Activated CD8-positive, alpha-beta memory T cell treated with anti-CD3 and anti-CD28 coated beads for 4 hours (primary cell): ENCODE measurements at regions not wholly inside any gene's neighbourhood (a gene's known extent, or its start where the extent isn't known, plus 50 kb on each side); places are given as distances from the start of the nearest gene placed in this dataset.

Experiments
- DNase-seq, 2 donors: peaks; one replicate each; pipeline ENCODE4 v3.0.0-alpha.2; 2020; ENCODE audit warnings: low read depth in 2 of 2

DNA sequence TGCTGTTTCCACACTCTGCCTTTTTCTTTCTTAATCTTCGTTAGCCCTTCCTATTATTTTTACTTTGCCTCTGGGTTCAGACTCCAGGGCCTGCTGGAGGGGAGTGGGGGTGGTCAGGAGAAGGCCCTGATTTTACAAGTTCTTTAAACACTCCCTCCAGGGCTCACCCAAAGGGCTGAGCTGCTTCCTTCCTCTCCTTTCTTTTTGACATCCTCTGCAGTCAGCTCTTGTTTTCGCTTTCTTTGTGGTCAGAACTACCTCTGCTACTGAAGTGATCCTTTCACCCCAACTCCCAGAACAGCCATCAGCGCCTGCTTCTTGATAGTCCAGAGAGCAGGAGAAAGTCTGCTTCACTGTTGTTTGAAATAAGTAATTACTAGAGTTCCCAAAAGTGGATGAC, 925.7 kb downstream of the EPHA4 start:
- no peak for DNase-seq

DNA sequence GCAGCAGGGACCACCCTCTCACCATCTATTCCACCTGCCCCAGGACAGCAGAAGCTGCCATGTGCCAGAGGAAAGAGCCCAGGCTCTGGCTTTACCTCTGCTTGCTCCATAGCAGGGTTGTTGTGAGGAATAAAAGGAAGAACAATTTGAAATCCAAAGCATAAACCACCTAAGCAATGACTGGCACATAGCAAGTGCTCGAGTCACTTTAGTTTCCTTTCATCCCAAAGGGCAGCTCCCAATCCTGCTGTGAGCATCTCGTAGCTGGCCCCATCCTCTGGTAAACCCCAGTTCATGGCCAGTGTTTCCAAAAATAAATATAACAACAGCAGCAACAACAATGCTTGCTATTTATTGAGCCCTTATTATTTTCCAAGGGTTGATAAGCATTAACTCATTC, 923.5 kb downstream of the EPHA4 start:
- DNase-seq = no peak

DNA sequence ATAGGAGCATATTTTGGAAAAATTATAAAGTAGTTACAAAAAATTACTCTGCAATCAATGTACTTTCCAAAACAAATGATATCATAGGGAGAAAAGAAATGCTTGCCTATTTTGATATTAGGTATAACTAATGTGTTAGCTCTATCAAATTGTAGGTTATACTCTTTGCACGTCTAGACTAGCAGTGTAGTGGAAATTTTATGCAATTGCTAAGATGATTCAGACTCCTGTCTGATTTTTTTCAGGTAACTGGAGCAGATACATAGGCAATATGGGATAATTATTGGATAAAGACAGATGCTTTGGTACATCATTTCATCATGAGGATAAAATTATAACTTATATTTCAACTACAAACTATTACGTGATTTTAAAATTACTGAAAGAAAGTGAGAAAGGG, 918.3 kb downstream of the EPHA4 start:
- DNase-seq = no peak

DNA sequence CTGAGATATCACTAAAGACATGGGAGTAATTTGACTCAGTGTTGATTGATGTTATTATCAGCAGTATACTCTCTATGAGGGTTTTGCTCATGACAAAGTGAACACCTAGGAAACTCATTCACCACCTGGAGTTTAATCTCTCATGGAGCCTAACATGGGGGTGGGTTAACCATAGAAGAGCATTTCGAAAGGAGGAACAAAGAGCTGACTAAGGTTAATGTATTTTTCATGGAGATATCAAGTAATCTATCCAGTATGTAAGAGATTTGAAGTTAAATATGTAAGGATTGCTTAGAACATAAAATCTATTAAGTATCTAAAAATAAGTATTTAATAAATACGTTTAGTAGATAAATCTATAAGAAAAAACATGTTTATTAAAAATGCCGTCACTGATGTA, 917.8 kb downstream of the EPHA4 start:
- no peak for DNase-seq

DNA sequence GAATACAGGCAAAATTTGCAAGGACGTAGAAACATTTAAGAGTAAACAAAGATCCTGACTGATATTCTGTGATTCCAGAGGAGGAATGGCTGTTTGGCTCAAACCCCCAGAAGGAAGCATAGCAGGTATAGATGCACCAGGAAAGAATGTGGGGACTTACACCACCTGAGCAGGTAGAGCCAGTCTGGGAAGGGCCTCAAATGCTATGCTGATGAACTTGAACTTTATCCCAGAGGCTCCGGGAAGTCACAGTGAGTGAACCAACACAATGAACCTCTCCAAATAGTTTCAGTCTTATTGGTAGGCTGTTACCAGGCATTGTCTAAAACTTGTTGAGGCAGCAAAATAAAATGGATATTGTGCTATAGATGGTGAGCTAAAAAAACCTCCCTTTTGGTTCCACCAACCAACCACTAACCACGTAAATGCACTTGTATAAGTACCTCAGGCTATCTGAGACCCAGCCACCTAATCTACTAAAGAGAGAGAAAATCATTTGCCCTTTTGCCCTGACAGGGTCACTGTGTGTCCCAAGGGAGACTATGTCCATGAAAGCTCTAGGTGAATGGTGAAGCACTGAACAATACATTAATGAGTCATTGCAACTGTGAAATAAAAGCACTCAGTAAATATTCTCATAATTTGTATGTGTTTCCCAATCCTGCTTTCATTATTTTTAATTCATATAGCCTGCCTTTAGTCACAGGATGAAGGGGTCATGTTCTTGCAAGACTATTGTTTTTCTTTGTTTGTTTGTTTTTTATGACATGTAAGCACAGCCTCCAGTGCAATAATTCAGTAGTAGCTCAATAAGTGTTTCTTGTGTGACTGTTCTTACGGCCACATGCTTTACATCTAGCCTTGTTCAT, 911.6 kb downstream of the EPHA4 start:
- no peak for DNase-seq

DNA sequence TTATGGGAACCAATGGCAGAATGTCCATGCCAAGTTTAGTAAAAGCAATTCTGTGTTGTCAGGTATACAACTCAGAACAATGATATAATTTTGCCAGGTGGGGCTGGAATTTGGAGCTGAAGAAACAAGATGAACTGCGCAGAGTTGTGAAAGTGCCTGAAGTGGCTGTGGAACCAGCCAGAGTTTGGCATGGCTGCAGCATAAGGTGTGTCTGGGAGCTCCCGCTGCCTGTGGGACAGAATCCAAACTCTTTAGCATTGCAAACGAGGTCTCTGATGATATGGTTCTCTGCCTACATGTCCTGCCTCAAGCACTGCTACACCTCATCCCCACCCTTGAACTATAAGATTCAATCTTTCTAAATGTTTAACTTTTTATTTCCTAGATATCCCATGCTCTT, 909.7 kb downstream of the EPHA4 start:
- no peak for DNase-seq

- DNase-seq = no peak
These were observed 909.0 kb downstream of the EPHA4 start for GRCh38 chr2:220663065-220663464.

- no peak for DNase-seq
These were observed 907.6 kb downstream of the EPHA4 start for GRCh38 chr2:220664272-220665107.

DNA sequence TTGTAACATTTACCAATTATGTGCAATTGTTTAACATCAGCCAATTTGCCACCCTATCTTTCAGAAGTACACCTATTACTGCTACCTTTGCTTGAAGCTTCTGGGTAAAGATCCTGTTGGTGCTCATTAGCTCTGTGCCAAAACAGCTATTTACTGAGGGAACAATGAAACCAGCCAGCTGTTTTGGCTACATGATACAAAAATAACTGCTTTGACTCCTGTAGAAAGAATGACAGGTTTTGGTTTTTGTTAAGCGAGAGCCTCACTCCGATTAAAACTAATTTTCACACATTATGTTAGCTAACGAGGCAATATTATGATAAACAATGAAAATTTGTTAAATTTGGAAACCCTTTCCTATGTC, 907.0 kb downstream of the EPHA4 start:
- no peak for DNase-seq

- no peak for DNase-seq
These were observed 902.8 kb downstream of the EPHA4 start for GRCh38 chr2:220669324-220669723.

DNA sequence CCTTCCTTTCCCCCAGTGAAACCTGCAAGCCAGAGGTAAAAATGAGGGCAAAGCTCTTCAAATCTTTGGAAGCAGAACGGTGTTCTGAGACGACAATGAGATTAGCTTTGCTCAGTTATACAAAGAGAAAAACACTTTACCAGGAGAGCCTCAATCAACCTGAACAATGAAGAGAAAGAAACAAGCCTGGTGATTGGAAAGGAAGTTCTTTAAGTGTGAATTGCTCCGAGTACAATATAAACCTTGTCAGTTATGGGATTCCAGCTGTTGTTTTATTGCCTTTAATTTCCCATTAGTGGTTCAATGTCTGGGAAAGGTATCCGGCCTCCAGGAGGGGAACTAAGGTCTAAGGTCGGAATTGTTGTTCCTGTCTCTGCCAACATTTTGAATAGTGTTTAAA, 901.6 kb downstream of the EPHA4 start:
- no peak for DNase-seq

DNA sequence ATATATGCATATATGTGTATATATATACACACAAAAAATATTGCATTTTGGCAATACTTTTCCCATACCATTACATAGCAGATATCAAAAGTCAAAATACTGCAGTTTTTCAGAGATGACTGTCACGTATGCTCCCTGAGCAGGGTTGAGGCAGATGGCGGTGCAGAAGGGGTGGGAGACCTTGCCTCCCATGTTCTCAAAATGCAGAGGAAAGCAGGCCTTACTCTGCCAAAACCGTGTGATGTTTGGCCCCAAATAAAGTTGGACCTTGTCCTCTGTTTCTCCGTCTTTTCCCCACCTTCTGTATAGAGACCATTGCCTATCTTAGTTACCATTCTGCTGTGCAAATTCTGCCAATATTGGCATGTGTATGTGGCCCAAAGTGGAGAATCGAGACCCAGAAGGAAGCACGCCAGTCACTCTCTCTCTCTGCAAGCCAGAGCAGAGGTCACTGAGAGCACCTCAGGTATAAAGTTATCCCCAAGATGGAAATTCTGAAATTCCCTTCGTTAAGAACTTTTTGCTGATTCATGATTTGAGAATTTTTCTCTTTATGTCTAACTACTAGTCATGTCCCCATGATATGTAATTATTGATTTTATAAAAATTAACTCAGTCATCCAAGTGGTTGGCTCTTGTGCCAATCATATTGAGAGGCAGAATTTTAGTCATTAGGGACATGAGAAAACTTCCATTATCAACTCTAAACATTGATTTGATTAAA, 898.8 kb downstream of the EPHA4 start:
- DNase-seq = no peak

DNA sequence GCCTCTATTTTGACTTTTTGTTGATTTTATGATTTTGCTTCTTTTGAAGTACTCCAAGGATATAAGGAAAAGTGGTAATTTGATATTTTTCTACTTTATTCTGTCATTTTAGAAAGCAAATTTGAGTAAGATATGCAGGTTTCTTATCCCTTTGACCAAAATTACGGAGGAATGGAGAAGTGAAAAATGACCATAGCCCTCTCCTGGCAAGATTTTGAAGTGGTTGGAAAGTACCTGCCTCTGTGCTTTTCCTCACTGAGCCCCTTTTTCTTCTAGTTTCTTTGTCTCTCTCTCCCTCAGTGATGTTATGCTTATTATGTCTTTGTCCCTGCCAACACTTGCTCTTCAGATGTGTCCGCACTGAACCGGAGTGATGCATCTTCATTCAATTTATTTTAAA, 898.1 kb downstream of the EPHA4 start:
- DNase-seq = no peak

DNA sequence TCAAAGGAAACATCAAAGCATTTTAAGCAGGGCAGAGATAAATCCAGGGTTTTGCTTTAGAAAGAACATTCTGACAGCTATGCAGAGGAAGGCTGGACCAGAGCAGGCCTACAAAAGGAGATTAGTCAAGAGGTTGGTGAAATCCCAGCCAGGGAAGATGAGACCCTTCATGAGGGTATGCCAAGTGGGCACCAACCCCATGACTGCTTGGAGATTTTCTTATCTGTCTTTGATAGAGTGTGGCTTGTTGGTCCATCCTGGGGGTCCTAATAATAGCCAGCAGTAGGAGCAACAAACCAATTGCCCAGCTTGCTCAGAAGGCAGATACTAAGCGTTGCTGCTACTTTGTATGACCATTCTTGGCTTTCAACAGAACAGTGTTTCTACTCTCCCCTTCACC, 895.4 kb downstream of the EPHA4 start:
- no peak for DNase-seq

- DNase-seq = no peak
These were observed 893.2 kb downstream of the EPHA4 start for GRCh38 chr2:220678943-220679342.

DNA sequence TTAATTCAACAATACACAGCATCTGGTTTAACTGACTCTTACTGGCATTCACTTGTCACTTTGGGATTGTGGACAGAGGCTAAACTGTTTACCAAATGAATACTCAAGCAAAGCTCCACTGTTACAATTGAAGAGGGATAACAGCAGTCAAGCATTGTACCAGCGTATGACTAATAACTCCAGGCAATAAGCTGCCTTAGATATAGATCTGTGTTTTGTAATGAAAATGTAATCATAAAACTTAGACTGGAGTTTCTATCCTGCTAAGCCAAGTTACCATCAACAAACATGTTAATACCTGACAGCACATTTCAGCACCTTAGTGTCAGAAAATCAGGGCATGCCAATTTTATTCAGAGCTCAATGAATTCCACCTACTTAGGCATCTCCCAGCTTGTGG, 889.5 kb downstream of the EPHA4 start:
- DNase-seq = no peak

DNA sequence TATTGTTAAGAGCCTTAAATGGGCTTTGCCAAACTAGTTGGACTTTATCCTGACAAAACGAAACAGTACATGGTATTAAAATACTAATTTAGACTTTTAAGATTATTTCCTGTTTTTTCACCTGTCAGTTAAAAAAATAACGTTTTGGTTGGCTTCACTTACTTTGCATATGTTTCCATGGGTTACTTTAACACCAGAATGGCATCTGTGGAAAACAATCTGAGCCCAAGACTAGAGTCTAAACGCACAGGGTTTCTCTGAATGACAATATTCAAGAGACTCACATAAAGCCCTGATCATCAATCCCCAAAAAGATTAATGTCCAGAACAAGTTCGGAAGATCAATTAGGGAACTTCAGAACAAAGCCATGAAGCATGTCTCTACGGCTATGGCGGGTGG, 888.0 kb downstream of the EPHA4 start:
- DNase-seq = no peak

DNA sequence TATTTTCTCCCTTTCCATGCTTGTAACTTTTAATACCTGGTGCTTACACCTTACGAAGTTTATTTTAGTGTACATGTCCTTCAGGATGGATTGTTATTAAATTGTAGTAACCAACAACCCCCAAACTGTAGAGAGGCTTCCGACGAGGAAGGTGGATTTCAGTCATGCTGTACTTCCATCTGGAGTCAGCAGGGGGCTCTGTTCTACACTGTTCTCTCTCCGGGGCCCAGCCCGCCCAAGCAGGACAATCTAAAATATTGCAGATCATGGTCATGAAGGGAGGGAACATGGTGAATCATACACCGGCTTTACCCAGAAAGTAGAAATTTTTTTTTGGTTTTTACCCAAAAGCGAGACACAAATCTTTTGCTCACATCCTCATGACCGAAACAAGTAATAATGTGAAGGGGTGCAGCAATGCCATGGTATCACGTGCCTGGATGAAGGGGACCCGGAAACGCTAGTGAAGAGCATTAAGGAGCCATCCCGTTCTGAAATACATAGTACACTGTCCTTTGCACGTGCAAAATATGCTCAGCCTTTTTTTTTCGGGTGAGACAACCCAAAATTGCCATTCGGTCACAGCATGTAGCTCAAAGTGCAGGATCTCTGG, 884.8 kb downstream of the EPHA4 start:
- peak in 1 of 2 donors; percentile 12 for DNase-seq

DNA sequence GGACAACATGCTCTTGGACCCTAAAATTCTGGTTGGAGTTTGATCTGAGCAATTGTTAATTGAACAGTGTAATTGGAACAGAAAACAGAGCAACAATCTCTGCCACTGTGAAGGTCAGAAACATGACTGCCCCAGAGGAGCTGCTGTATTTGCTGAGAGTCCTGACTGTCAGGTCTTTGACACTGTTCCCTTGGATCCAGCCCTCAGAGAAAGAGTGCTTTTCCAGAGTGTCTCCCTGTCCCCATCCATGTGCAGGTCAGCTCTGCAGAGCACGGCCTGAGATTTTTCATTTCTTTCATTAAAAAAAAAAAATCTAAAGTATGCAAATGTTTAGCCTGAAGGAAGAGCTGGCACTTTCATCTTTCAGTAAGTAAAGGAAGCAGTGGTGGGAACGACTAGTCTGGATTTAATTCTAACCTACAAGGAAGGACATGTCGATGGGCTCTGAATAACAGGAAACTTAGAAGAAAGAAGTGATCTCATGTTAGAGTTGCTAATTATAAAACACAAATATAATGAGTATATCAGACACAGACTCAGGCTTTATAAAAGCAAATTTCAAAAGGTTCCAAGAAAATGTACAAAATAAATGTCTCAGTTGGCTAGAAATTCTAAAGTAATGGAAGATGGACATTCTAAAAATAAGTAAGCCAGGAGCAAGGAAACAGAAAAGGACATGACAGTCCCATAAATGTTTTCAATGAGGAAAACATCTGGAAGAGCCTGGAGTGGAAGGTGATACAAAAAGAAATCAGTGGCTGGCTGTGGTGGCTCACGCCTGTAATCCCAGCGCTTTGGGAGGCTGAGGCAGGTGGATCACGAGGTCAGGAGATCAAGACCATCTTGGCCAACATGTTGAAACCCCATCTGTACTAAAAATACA, 876.5 kb downstream of the EPHA4 start:
- DNase-seq = no peak

DNA sequence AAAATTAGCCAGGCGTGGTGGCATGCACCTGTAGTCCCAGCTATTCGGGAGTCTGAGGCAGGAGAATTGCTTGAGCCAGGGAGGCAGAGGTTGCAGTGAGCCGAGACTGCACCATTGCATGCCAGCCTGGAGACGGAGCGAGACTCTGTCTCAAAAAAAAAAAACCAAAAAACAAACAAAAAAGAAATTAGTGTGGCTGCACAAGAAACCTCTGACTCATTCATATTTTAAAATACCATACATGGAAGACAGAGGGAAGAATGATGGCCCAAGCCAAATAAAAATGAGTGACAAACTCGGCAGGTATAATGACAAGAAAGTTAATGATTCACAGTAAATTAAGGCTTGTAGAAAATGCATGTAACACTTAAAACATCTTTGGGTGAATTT, 875.8 kb downstream of the EPHA4 start:
- no peak for DNase-seq

GRCh38 chr2:220697011-220697410, 875.1 kb downstream of the EPHA4 start:
- DNase-seq = no peak
